Astrocyte (in vitro differentiated cells and primary cell): ENCODE measurements at regions not wholly inside any gene's neighbourhood (a gene's known extent, or its start where the extent isn't known, plus 50 kb on each side); places are given as distances from the start of the nearest gene placed in this dataset.

Experiments
- EZH2 ChIP-seq: IDR thresholded peaks from 2 replicates; pipeline ENCODE4 v1.6.1; 2012; ENCODE audit warnings: mild to moderate bottlenecking, low read length, inconsistent platforms; ENCODE audit not compliant: insufficient read depth
- TF ChIP-seq, protein P1 (sequence below): IDR thresholded peaks from 2 replicates; pipeline ENCODE4 v1.5.1; 2011; ENCODE audit warnings: low read depth, mild to moderate bottlenecking, inconsistent platforms, low read length, moderate library complexity; ENCODE audit not compliant: insufficient read depth

DNA sequence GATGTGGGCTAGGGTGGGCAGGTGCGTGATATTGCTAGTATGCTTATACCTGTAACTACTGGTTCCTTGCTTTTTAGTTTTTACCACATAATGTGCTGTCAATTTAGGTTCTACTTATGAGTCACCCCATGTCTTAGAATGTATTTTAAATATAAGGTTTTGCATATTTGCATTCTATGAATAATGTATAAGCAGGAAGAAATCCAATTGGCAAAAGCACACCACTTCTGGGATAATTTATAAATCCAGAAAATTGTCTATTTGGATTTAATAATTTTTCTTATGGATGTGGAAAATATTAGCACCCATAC is 421.6 kb downstream of the PCDH7 start:
- TF ChIP-seq, protein P1, sequence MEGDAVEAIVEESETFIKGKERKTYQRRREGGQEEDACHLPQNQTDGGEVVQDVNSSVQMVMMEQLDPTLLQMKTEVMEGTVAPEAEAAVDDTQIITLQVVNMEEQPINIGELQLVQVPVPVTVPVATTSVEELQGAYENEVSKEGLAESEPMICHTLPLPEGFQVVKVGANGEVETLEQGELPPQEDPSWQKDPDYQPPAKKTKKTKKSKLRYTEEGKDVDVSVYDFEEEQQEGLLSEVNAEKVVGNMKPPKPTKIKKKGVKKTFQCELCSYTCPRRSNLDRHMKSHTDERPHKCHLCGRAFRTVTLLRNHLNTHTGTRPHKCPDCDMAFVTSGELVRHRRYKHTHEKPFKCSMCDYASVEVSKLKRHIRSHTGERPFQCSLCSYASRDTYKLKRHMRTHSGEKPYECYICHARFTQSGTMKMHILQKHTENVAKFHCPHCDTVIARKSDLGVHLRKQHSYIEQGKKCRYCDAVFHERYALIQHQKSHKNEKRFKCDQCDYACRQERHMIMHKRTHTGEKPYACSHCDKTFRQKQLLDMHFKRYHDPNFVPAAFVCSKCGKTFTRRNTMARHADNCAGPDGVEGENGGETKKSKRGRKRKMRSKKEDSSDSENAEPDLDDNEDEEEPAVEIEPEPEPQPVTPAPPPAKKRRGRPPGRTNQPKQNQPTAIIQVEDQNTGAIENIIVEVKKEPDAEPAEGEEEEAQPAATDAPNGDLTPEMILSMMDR: no peak
- no peak for TF ChIP-seq EZH2
